T-cell (primary cell): ENCODE measurements at regions not wholly inside any gene's neighbourhood (a gene's known extent, or its start where the extent isn't known, plus 50 kb on each side); places are given as distances from the start of the nearest gene placed in this dataset.

ENCODE experiments used
- ATAC-seq, 4 experiments: fragments of 200-7000 bp in 3 of 4; fragments of 150-1000 bp in 1 of 4; cut with Tn5 transposase; replicated peaks in 1 of 4; 1 replicate in 3 of 4; 2 replicates in 1 of 4; pipeline ENCODE4 v1.10.0; 2021; ENCODE audit warnings: moderate library complexity in 3 of 4, mild to moderate bottlenecking in 2 of 4, moderate number of reproducible peaks in 1 of 4
- CTCF ChIA-PET, 2 donors: fragments of 300-600 bp; sonication (Branson Sonifier 250); formaldehyde crosslinking; loops; one replicate each; lab custom pipeline; 2022; ENCODE audit warnings: antibody characterized with exemption in 2 of 2; lab: Charles Lee
- POLR2A ChIA-PET, 2 donors: fragments of 300-600 bp; sonication (Branson Sonifier 250); formaldehyde crosslinking; loops; one replicate each; lab custom pipeline; 2022; ENCODE audit warnings: antibody characterized with exemption in 2 of 2; lab: Charles Lee
- DNase-seq, 35 experiments: peaks; one replicate each; pipeline versions ENCODE4 v3.0.0 to v3.0.0-alpha.2; 2013 to 2023
- H3K27ac ChIP-seq: one replicate; pipeline ENCODE4 v1.5.1; 2013; ENCODE audit warnings: low read length
- H3K27me3 ChIP-seq, 2 experiments: replicated peaks in 1 of 2; 1 replicate in 1 of 2; 2 replicates in 1 of 2; pipeline versions ENCODE4 v1.6.1 to v1.7.0; 2013; ENCODE audit warnings: low read length in 1 of 2, mixed read lengths in 1 of 2; ENCODE audit not compliant: control insufficient read depth in 2 of 2, insufficient read depth in 2 of 2; ENCODE audit errors: extremely low read depth in 1 of 2
- H3K36me3 ChIP-seq, 2 donors: 1 replicate in 1 of 2; 2 replicates in 1 of 2; pipeline versions ENCODE4 v1.6.1 to v1.7.0; 2013; ENCODE audit warnings: low read length in 1 of 2; ENCODE audit not compliant: control insufficient read depth in 2 of 2, insufficient read depth in 1 of 2; ENCODE audit errors: extremely low read depth in 1 of 2
- H3K4me1 ChIP-seq, 2 experiments: 1 replicate in 1 of 2; 2 replicates in 1 of 2; pipeline versions ENCODE4 v1.6.1 to v1.7.0; 2013; ENCODE audit warnings: low read length in 2 of 2, mixed read lengths in 1 of 2; ENCODE audit not compliant: insufficient read depth in 2 of 2, control insufficient read depth in 1 of 2; ENCODE audit errors: extremely low read depth in 1 of 2
- H3K4me3 ChIP-seq, 2 donors: 1 replicate in 1 of 2; 2 replicates in 1 of 2; pipeline versions ENCODE4 v1.5.1 to v1.7.0; 2013; ENCODE audit warnings: mild to moderate bottlenecking in 2 of 2, low read length in 1 of 2, moderate library complexity in 1 of 2; ENCODE audit not compliant: control insufficient read depth in 1 of 2; ENCODE audit errors: extremely low read depth in 1 of 2
- H3K9me3 ChIP-seq: 2 replicates; pipeline ENCODE4 v1.7.0; 2013
- H3K27ac Mint-ChIP-seq, 2 donors: one replicate each; pipeline ENCODE4 v1.8.0; 2020 to 2021; ENCODE audit warnings: mild to moderate bottlenecking in 2 of 2, mixed read lengths in 2 of 2
- H3K27me3 Mint-ChIP-seq, 2 donors: one replicate each; pipeline ENCODE4 v1.8.0; 2021 to 2022; ENCODE audit warnings: mixed read lengths in 2 of 2
- H3K36me3 Mint-ChIP-seq: one replicate; pipeline ENCODE4 v1.8.0; 2021; ENCODE audit warnings: mixed read lengths
- H3K4me1 Mint-ChIP-seq, 3 donors: one replicate each; pipeline ENCODE4 v1.8.0; 2020 to 2022; ENCODE audit warnings: mixed read lengths in 3 of 3, mild to moderate bottlenecking in 1 of 3
- H3K4me3 Mint-ChIP-seq, 3 donors: one replicate each; pipeline ENCODE4 v1.8.0; 2020 to 2022; ENCODE audit warnings: mild to moderate bottlenecking in 3 of 3, mixed read lengths in 3 of 3, moderate library complexity in 3 of 3
- H3K9me3 Mint-ChIP-seq, 3 donors: one replicate each; pipeline ENCODE4 v1.8.0; 2020 to 2022; ENCODE audit warnings: mixed read lengths in 3 of 3
- WGBS: methylation state at CpG from one replicate; pipeline ENCODE4 v1.1.5; 2013; ENCODE audit warnings: missing lambda C conversion rate; ENCODE audit not compliant: insufficient coverage; 5-methylcytosine and 5-hydroxymethylcytosine counted together

DNA sequence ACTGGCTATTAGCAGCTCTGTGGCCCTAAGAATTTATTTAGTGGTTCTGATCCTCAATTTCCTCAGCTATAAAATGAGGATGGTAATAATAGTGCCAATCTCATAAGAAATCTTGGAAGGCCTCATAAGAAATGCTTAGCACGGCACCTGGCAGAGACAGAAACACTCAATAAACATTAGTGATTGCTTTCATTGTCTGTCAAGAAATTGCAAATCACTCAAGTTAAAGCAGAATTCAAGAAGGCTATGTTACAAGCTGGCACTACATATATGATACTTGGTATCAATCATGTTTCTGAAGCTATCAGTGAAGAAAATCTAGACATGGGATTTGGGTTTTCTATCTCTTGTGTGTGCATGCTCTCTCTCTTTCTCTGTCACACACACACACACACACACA is 267.7 kb upstream of the KCNIP4 start:
- CTCF ChIA-PET, result no interaction called here
- H3K9me3 Mint-ChIP-seq, result peaks cover 0 to 13% (median under 1%) of the 10 kb centered on the region in 3 donors
- no peak overlapping the region for H3K4me3 Mint-ChIP-seq
- Histone ChIP-seq H3K27me3 (no peaks in the 10 kb centered on the region), H3K4me3 (no peak overlapping the region), H3K36me3 (no peaks in the 10 kb centered on the region), H3K9me3 (no peaks in the 10 kb centered on the region), H3K4me1 (no peaks in the 10 kb centered on the region), H3K27ac (no peak overlapping the region)
- WGBS, result no CpG with 5 or more reads among the region's 1 CpG
- H3K27me3 Mint-ChIP-seq, result no peaks in the 10 kb centered on the region
- POLR2A ChIA-PET, result no interaction called here
- H3K27ac Mint-ChIP-seq, result no peak overlapping the region
- no peaks in the 10 kb centered on the region for H3K36me3 Mint-ChIP-seq
- no peak for ATAC-seq
- no peak for DNase-seq
- no peaks in the 10 kb centered on the region for H3K4me1 Mint-ChIP-seq

DNA sequence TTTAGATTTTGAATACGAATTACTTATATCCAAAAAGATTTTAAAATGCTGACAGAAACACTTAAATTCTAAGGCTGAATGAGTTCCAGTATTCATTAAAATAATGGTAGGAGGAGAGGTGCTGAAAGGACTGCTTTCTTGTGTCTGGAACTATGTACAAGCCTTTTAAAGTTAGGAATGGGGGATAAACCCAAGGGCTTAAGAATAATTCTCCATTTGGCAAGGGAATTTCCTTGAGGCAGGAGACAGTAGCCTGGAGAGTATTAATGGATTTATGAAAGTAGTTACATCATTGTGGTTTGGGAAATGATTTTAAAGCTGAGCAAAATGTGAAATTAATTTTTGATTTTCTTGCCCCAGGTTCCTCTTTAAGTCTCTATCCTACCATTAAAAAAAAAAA is 266.5 kb upstream of the KCNIP4 start:
- Histone ChIP-seq H3K9me3 (no peaks in the 10 kb centered on the region), H3K4me1 (no peaks in the 10 kb centered on the region), H3K27ac (no peak overlapping the region), H3K36me3 (no peaks in the 10 kb centered on the region), H3K4me3 (no peak overlapping the region), H3K27me3 (no peaks in the 10 kb centered on the region)
- no peaks in the 10 kb centered on the region for H3K4me1 Mint-ChIP-seq
- CTCF ChIA-PET, result no interaction called here
- POLR2A ChIA-PET, result no interaction called here
- peaks cover 0 to 13% (median 6%) of the 10 kb centered on the region in 3 donors for H3K9me3 Mint-ChIP-seq
- no peaks in the 10 kb centered on the region for H3K36me3 Mint-ChIP-seq
- no CpG with 5 or more reads among the region's 1 CpG for WGBS
- ATAC-seq (no peak), DNase-seq (no peak)
- no peaks in the 10 kb centered on the region for H3K27me3 Mint-ChIP-seq
- H3K27ac Mint-ChIP-seq, result no peak overlapping the region
- no peak overlapping the region for H3K4me3 Mint-ChIP-seq

DNA sequence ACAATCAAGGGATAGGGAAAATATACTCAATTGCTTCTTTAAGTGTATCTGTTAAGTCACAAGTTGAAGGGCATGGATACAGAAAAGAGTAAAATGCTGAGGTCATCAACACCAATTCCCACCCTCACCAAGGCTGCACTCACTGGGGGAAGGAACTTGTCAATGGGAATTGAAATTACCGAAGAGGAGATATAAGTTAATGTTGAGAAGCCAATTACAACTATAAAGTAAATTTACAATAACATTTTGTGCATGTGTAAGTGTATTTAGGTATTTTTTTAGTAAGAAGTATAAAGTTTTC is 255.1 kb upstream of the KCNIP4 start:
- H3K9me3 Mint-ChIP-seq, result peaks cover 0 to 3% (median 0%) of the 10 kb centered on the region in 3 donors
- ChIA-PET CTCF (no interaction called here), POLR2A (no interaction called here)
- no peak overlapping the region for H3K27ac Mint-ChIP-seq
- H3K4me1 Mint-ChIP-seq, result no peaks in the 10 kb centered on the region
- ATAC-seq, result no peak
- H3K36me3 ChIP-seq, result no peaks in the 10 kb centered on the region
- no peaks in the 10 kb centered on the region for H3K27me3 ChIP-seq
- H3K4me3 ChIP-seq, result no peak overlapping the region
- no peak overlapping the region for H3K27ac ChIP-seq
- DNase-seq, result no peak
- no peaks in the 10 kb centered on the region for H3K9me3 ChIP-seq
- no peaks in the 10 kb centered on the region for H3K27me3 Mint-ChIP-seq
- no CpG with 5 or more reads among the region's 1 CpG for WGBS
- no peaks in the 10 kb centered on the region for H3K36me3 Mint-ChIP-seq
- H3K4me1 ChIP-seq, result no peaks in the 10 kb centered on the region
- H3K4me3 Mint-ChIP-seq, result no peak overlapping the region

DNA sequence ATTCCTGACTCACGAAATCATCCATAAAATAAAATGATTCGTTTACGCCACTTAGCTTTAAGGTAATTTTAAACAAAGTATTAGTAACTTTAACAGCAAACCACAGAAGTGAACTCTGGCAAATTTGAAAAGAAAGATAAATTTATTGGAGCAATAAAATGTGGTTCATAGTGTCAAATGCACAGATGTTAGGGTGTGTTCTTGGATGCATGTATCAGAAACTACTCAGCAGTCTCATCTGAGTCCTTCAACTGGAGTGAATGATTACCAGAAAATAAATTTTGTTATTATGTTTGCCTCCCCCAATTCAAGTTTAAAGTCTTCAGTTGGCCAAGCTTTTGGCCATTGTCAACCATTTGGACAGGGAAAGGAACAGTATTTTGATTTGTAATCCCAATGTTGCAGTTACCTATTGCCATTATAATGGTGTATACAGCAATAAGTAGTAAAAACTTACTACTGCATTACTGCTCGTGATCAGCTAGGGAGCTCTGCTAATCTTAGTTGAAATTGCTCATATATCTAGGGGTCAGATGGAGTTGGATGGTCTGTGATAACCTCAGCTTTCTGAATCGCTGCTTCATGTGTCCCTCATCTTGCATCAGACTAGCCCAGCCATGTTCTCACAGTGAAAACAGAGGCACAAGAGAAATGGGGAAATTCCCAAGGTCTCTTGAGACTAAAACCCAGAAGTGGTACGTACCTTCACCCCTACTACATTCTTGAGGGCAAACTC is 254.6 kb upstream of the KCNIP4 start:
- CTCF ChIA-PET, result no interaction called here
- POLR2A ChIA-PET, result no interaction called here
- WGBS, result no CpG with 5 or more reads among the region's 6 CpGs

DNA sequence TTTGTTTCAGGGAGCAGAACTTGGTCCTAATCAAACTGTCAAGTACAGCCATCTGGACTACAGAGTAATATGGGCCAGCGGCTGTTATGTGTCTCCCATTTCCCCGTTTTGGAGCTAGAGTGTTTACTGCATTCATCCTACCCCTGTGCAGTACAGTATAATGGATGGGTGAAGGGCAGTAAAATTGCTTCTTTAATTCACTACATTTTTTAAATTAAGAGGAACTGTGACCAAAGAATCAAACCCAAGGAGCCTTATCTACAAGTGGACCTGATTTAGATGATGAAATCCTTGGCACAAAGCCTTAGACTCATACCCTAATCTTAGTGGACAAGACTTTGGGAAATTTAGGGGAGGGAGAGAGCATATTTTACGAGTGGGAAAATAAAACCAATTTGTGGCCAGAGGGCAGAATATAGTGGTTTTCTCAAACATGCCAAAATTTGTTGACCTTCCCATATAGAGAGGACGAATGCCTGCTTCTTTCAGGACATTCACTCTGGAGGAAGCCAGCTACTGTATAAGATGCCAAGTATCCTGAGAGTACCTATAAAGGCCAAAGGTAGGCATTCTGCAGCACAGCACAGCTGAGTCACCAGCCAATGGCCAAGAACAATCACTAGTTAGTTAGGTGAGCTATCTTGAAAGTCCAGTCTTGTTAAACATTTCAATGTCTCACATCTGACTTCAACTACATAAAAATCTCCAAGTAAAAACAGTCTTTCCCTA is 253.8 kb upstream of the KCNIP4 start:
- ATAC-seq (no peak), DNase-seq (no peak)
- H3K36me3 Mint-ChIP-seq, result no peaks in the 10 kb centered on the region

More for the DNA sequence above, 254.6 kb upstream of the KCNIP4 start:
- Histone ChIP-seq H3K36me3 (no peaks in the 10 kb centered on the region), H3K27ac (no peak overlapping the region), H3K9me3 (no peaks in the 10 kb centered on the region), H3K4me3 (no peak overlapping the region), H3K27me3 (no peaks in the 10 kb centered on the region), H3K4me1 (no peaks in the 10 kb centered on the region)
- Mint-ChIP-seq H3K27ac (no peak overlapping the region), H3K36me3 (no peaks in the 10 kb centered on the region), H3K4me1 (no peaks in the 10 kb centered on the region), H3K4me3 (no peak overlapping the region), H3K9me3 (peaks cover 0 to 6% (median 0%) of the 10 kb centered on the region in 3 donors), H3K27me3 (no peaks in the 10 kb centered on the region)
- no peak for ATAC-seq
- DNase-seq, result no peak

DNA sequence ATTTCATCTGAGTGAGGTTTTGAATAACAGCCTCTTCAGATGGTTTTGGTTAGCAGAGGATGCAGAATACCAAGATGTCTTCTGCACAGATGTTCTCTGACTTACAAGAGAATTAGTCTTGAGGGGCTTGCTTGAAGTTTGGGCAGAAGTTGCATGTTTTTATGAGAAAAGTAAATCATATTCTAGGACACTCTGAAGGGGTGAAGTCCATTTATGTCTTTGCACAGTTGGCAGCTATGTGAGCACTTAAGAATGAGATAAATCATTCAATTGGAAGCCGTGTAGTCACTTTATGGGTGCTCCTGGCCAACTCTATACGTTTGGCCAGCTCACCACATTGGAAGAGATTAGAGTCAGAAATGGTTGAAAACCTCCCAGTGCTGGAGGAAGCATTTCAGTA is 252.7 kb upstream of the KCNIP4 start:
- H3K36me3 Mint-ChIP-seq, result no peaks in the 10 kb centered on the region
- no peaks in the 10 kb centered on the region for H3K4me1 Mint-ChIP-seq
- Histone ChIP-seq H3K9me3 (no peaks in the 10 kb centered on the region), H3K4me3 (no peak overlapping the region), H3K27me3 (no peaks in the 10 kb centered on the region), H3K27ac (no peak overlapping the region), H3K36me3 (no peaks in the 10 kb centered on the region), H3K4me1 (no peaks in the 10 kb centered on the region)
- ATAC-seq, result no peak
- no peak overlapping the region for H3K4me3 Mint-ChIP-seq
- no peak for DNase-seq
- no peak overlapping the region for H3K27ac Mint-ChIP-seq
- no peaks in the 10 kb centered on the region for H3K27me3 Mint-ChIP-seq
- ChIA-PET CTCF (no interaction called here), POLR2A (no interaction called here)
- H3K9me3 Mint-ChIP-seq, result peaks cover 0 to 15% (median 0%) of the 10 kb centered on the region in 3 donors
- no CpG with 5 or more reads among the region's 2 CpGs for WGBS

More for the DNA sequence above, 253.8 kb upstream of the KCNIP4 start:
- 100% methylated on average over 1 of the region's 4 CpGs for WGBS
- Mint-ChIP-seq H3K27ac (no peak overlapping the region), H3K4me3 (no peak overlapping the region), H3K27me3 (no peaks in the 10 kb centered on the region), H3K4me1 (no peaks in the 10 kb centered on the region), H3K9me3 (peaks cover 0 to 9% (median 0%) of the 10 kb centered on the region in 3 donors)
- no peaks in the 10 kb centered on the region for H3K4me1 ChIP-seq
- POLR2A ChIA-PET, result no interaction called here
- no peak overlapping the region for H3K27ac ChIP-seq
- no peak overlapping the region for H3K4me3 ChIP-seq
- H3K36me3 ChIP-seq, result no peaks in the 10 kb centered on the region
- H3K9me3 ChIP-seq, result no peaks in the 10 kb centered on the region
- H3K27me3 ChIP-seq, result no peaks in the 10 kb centered on the region
- CTCF ChIA-PET, result no interaction called here
